ENCODE measurements at regions not wholly inside any gene's neighbourhood (a gene's known extent, or its start where the extent isn't known, plus 50 kb on each side); places are given as distances from the start of the nearest gene placed in this dataset.

- no peak for TF ChIP-seq RAD21 (IDR thresholded peaks at IDR 0.05; ENCODE audit: low read depth)
- TF ChIP-seq ZBTB7A (IDR thresholded peaks at IDR 0.05; ENCODE audit: low read depth): no peak
These were observed 64.0 kb downstream of the EBNA1BP2 start for GRCh38 chr1:43108080-43108479.

- TF ChIP-seq TCF12 (IDR thresholded peaks at IDR 0.05; ENCODE audit: low read depth) (no peak), EP300 (IDR thresholded peaks at IDR 0.05; ENCODE audit: borderline replicate concordance) (no peak), REST (IDR thresholded peaks at IDR 0.05; ENCODE audit: low read depth) (no peak), EGR1 (IDR thresholded peaks at IDR 0.05) (no peak), CEBPB (IDR thresholded peaks at IDR 0.05) (no peak), YY1 (IDR thresholded peaks at IDR 0.05; ENCODE audit: low read depth) (no peak), USF1 (IDR thresholded peaks at IDR 0.05) (no peak), CREB1 (IDR thresholded peaks at IDR 0.05; ENCODE audit: low read depth) (no peak), NFIC (IDR thresholded peaks at IDR 0.05) (no peak), RAD21 (IDR thresholded peaks at IDR 0.05; ENCODE audit: low read depth) (no peak), TEAD4 (IDR thresholded peaks at IDR 0.05) (no peak), MAX (IDR thresholded peaks at IDR 0.05) (no peak), FOXM1 (IDR thresholded peaks at IDR 0.05; ENCODE audit: borderline replicate concordance, low read depth) (no peak), TAF1 (IDR thresholded peaks at IDR 0.05; ENCODE audit: low read depth) (no peak), ZBTB7A (IDR thresholded peaks at IDR 0.05; ENCODE audit: low read depth) (no peak)
These were observed 64.4 kb downstream of the EBNA1BP2 start for GRCh38 chr1:43107664-43108063.

- TF ChIP-seq EP300 (IDR thresholded peaks at IDR 0.05; ENCODE audit: borderline replicate concordance) (no peak), USF1 (IDR thresholded peaks at IDR 0.05) (no peak), TEAD4 (IDR thresholded peaks at IDR 0.05) (no peak), NFIC (IDR thresholded peaks at IDR 0.05) (no peak), CREB1 (IDR thresholded peaks at IDR 0.05; ENCODE audit: low read depth) (no peak), TCF12 (IDR thresholded peaks at IDR 0.05; ENCODE audit: low read depth) (no peak), RAD21 (IDR thresholded peaks at IDR 0.05; ENCODE audit: low read depth) (no peak), YY1 (IDR thresholded peaks at IDR 0.05; ENCODE audit: low read depth) (no peak), CEBPB (IDR thresholded peaks at IDR 0.05) (no peak), REST (IDR thresholded peaks at IDR 0.05; ENCODE audit: low read depth) (no peak)
These were observed 67.9 kb downstream of the EBNA1BP2 start for GRCh38 chr1:43104027-43104763.

GRCh38 chr1:43101061-43101460 is 71.0 kb downstream of the EBNA1BP2 start:
- no peak for TF ChIP-seq EP300 (IDR thresholded peaks at IDR 0.05; ENCODE audit: borderline replicate concordance)
- no peak for TF ChIP-seq MAX (IDR thresholded peaks at IDR 0.05)
- TF ChIP-seq NFIC (IDR thresholded peaks at IDR 0.05): no peak
- TF ChIP-seq ZBTB7A (IDR thresholded peaks at IDR 0.05; ENCODE audit: low read depth): no peak
- no peak for TF ChIP-seq TCF12 (IDR thresholded peaks at IDR 0.05; ENCODE audit: low read depth)
- no peak for TF ChIP-seq TEAD4 (IDR thresholded peaks at IDR 0.05)
- no peak for TF ChIP-seq EGR1 (IDR thresholded peaks at IDR 0.05)

GRCh38 chr1:43098200-43098599 is 73.9 kb downstream of the EBNA1BP2 start:
- no peak for TF ChIP-seq CEBPB (IDR thresholded peaks at IDR 0.05)
- no peak for TF ChIP-seq TAF1 (IDR thresholded peaks at IDR 0.05; ENCODE audit: low read depth)
- TF ChIP-seq CREB1 (IDR thresholded peaks at IDR 0.05; ENCODE audit: low read depth): no peak
- no peak for TF ChIP-seq ZBTB7A (IDR thresholded peaks at IDR 0.05; ENCODE audit: low read depth)

GRCh38 chr1:43083375-43083891 is 88.7 kb downstream of the EBNA1BP2 start:
- TF ChIP-seq TCF12 (IDR thresholded peaks at IDR 0.05; ENCODE audit: low read depth) (no peak), RAD21 (IDR thresholded peaks at IDR 0.05; ENCODE audit: low read depth) (no peak)

Data from Ishikawa (cell line).